ENCODE measurements at regions not wholly inside any gene's neighbourhood (a gene's known extent, or its start where the extent isn't known, plus 50 kb on each side); places are given as distances from the start of the nearest gene placed in this dataset.

DNA sequence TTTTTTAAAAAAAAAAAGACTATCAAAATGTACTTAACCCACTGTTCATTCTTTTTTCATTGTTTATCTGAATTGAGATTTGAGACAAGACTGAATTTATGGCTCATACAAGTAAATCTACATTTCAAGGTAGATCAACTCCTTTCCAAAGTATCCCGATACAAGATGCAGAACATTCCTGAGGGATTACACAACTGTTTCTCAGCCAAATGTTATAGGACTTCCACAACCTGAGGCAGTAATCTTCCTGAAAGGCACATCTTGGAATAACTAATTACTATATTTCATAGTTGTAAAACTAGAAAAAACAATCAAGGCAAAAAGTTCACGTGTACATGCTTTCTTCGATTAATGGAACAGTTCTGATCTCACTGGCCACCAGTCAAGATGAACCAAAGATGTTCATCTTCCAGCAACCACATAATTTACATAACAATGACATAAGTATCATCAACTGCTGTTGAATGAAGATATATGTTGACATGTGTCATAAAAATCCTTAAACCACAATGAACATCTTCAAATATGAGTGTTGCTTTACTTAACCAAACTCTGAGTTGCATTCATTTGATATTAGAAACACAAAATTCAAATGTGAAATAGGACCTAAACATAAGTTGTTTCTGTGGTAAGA, 225.2 kb upstream of the DKK2 start:
- Histone ChIP-seq H3K4me3 (replicated peaks; ENCODE audit: insufficient read depth, low read length) (no peak overlapping the region), H3K27me3 (ENCODE audit: insufficient read depth, poor library complexity, severe bottlenecking) (no peaks in the 10 kb centered on the region), H3K27ac (replicated peaks) (no peak overlapping the region)
- TF ChIP-seq GABPA (IDR thresholded peaks at IDR 0.05; ENCODE audit: low read depth) (no peak), SPI1 (IDR thresholded peaks at IDR 0.05; ENCODE audit: borderline replicate concordance, low read depth) (no peak), POLR2AphosphoS5 (IDR thresholded peaks at IDR 0.05; ENCODE audit: low read depth) (no peak)
- TF ChIP-seq, protein P1, sequence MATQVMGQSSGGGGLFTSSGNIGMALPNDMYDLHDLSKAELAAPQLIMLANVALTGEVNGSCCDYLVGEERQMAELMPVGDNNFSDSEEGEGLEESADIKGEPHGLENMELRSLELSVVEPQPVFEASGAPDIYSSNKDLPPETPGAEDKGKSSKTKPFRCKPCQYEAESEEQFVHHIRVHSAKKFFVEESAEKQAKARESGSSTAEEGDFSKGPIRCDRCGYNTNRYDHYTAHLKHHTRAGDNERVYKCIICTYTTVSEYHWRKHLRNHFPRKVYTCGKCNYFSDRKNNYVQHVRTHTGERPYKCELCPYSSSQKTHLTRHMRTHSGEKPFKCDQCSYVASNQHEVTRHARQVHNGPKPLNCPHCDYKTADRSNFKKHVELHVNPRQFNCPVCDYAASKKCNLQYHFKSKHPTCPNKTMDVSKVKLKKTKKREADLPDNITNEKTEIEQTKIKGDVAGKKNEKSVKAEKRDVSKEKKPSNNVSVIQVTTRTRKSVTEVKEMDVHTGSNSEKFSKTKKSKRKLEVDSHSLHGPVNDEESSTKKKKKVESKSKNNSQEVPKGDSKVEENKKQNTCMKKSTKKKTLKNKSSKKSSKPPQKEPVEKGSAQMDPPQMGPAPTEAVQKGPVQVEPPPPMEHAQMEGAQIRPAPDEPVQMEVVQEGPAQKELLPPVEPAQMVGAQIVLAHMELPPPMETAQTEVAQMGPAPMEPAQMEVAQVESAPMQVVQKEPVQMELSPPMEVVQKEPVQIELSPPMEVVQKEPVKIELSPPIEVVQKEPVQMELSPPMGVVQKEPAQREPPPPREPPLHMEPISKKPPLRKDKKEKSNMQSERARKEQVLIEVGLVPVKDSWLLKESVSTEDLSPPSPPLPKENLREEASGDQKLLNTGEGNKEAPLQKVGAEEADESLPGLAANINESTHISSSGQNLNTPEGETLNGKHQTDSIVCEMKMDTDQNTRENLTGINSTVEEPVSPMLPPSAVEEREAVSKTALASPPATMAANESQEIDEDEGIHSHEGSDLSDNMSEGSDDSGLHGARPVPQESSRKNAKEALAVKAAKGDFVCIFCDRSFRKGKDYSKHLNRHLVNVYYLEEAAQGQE (IDR thresholded peaks at IDR 0.05; ENCODE audit: insufficient replicate concordance, low read depth), result no peak
- TF ChIP-seq, protein P2, sequence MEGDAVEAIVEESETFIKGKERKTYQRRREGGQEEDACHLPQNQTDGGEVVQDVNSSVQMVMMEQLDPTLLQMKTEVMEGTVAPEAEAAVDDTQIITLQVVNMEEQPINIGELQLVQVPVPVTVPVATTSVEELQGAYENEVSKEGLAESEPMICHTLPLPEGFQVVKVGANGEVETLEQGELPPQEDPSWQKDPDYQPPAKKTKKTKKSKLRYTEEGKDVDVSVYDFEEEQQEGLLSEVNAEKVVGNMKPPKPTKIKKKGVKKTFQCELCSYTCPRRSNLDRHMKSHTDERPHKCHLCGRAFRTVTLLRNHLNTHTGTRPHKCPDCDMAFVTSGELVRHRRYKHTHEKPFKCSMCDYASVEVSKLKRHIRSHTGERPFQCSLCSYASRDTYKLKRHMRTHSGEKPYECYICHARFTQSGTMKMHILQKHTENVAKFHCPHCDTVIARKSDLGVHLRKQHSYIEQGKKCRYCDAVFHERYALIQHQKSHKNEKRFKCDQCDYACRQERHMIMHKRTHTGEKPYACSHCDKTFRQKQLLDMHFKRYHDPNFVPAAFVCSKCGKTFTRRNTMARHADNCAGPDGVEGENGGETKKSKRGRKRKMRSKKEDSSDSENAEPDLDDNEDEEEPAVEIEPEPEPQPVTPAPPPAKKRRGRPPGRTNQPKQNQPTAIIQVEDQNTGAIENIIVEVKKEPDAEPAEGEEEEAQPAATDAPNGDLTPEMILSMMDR (IDR thresholded peaks at IDR 0.05; ENCODE audit: insufficient read depth, low read length), result no peak
- DNase-seq (ENCODE audit: low read depth in 1 of 2, low spot score in 1 of 2), result no peak

DNA sequence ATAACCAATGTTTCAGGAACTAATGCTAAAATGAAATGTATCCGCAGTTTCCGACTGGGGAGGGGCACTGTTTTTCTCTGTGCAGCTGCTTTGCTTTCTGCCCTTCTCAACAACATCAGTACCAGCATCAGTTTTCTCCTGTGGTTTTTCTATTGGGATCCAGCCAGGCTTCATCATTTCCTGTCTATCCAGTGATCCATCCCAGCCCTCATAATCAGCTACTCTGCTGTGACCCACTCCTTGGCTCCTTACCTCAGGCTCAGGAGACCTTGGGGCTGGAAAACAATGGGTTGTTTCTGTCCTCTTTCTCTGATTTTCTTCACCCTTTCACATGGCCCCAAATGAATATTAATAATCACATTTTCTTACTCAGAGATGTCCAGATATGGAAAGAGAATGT, 222.2 kb upstream of the DKK2 start:
- Histone ChIP-seq H3K4me3 (replicated peaks; ENCODE audit: insufficient read depth, low read length) (no peak overlapping the region), H3K27me3 (ENCODE audit: insufficient read depth, poor library complexity, severe bottlenecking) (no peaks in the 10 kb centered on the region), H3K27ac (replicated peaks) (no peak overlapping the region)
- no peak for DNase-seq (ENCODE audit: low read depth in 1 of 2, low spot score in 1 of 2)
- TF ChIP-seq, protein P2 (IDR thresholded peaks at IDR 0.05; ENCODE audit: insufficient read depth, low read length), result no peak
- TF ChIP-seq POLR2AphosphoS5 (IDR thresholded peaks at IDR 0.05; ENCODE audit: low read depth), result no peak
- TF ChIP-seq, protein P1 (IDR thresholded peaks at IDR 0.05; ENCODE audit: insufficient replicate concordance, low read depth), result no peak
- TF ChIP-seq GABPA (IDR thresholded peaks at IDR 0.05; ENCODE audit: low read depth), result no peak
- TF ChIP-seq SPI1 (IDR thresholded peaks at IDR 0.05; ENCODE audit: borderline replicate concordance, low read depth), result no peak

DNA sequence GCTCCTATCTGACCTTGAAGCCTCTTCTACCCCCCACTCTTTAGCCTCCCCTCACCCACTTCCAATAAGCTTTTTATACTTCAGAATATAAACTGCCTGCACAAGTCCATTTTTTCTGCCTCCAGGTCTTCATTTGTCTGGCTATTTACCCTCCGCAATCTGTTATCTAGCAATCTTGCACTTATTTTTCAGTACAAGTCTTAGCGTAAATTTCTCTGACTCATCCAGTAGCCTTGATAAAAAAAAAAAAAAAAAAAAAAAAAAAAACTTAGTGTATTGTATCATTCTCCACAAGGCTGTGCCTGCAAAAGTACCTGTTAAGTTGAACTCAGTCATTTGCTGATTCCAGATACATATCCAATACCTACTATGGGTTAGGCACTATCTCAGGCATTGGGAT, 219.5 kb upstream of the DKK2 start:
- Histone ChIP-seq H3K27me3 (ENCODE audit: insufficient read depth, poor library complexity, severe bottlenecking) (no peaks in the 10 kb centered on the region), H3K4me3 (replicated peaks; ENCODE audit: insufficient read depth, low read length) (no peak overlapping the region), H3K27ac (replicated peaks) (no peak overlapping the region)
- no peak for TF ChIP-seq GABPA (IDR thresholded peaks at IDR 0.05; ENCODE audit: low read depth)
- TF ChIP-seq, protein P1 (IDR thresholded peaks at IDR 0.05; ENCODE audit: insufficient replicate concordance, low read depth), result no peak
- TF ChIP-seq, protein P2 (IDR thresholded peaks at IDR 0.05; ENCODE audit: insufficient read depth, low read length), result no peak
- TF ChIP-seq POLR2AphosphoS5 (IDR thresholded peaks at IDR 0.05; ENCODE audit: low read depth), result no peak
- TF ChIP-seq SPI1 (IDR thresholded peaks at IDR 0.05; ENCODE audit: borderline replicate concordance, low read depth), result no peak
- DNase-seq (ENCODE audit: low read depth in 1 of 2, low spot score in 1 of 2), result no peak
